Calu3 (cell line): ENCODE measurements at regions not wholly inside any gene's neighbourhood (a gene's known extent, or its start where the extent isn't known, plus 50 kb on each side); places are given as distances from the start of the nearest gene placed in this dataset.

Experiments used
- BruUV-seq: library from RNA; stranded (reverse); fragments of 400-500 nt; replicated peaks from 2 replicates; lab custom pipeline; 2021; lab: Mats Ljungman, UMichigan
- CTCF ChIA-PET: fragments of 300-600 bp; sonication (Branson Sonifier 250); formaldehyde crosslinking; loops from one replicate; lab custom pipeline; 2022; ENCODE audit warnings: antibody characterized with exemption; lab: Charles Lee
- DNase-seq: peaks from one replicate; pipeline ENCODE4 v3.0.0; 2022
- H3K27ac Mint-ChIP-seq: one replicate; pipeline ENCODE4 v1.8.0; 2022; ENCODE audit warnings: mixed read lengths; ENCODE audit not compliant: unreplicated experiment
- H3K27me3 Mint-ChIP-seq: one replicate; pipeline ENCODE4 v1.8.0; 2022; ENCODE audit warnings: mixed read lengths; ENCODE audit not compliant: unreplicated experiment
- H3K36me3 Mint-ChIP-seq: one replicate; pipeline ENCODE4 v1.8.0; 2022; ENCODE audit warnings: mild to moderate bottlenecking, moderate library complexity, mixed read lengths; ENCODE audit not compliant: insufficient read depth, unreplicated experiment
- H3K4me1 Mint-ChIP-seq: one replicate; pipeline ENCODE4 v1.8.0; 2022; ENCODE audit warnings: mild to moderate bottlenecking, low read depth, mixed read lengths; ENCODE audit not compliant: unreplicated experiment
- H3K4me3 Mint-ChIP-seq: one replicate; pipeline ENCODE4 v1.8.0; 2022; ENCODE audit warnings: mild to moderate bottlenecking, low read depth, moderate library complexity, mixed read lengths; ENCODE audit not compliant: unreplicated experiment
- H3K9me3 Mint-ChIP-seq: one replicate; pipeline ENCODE4 v1.8.0; 2022; ENCODE audit warnings: low read depth, mixed read lengths; ENCODE audit not compliant: unreplicated experiment
- CTCF ChIP-seq: fragments of 200-600 bp; IDR thresholded peaks from one replicate; pipeline ENCODE4 v1.8.0; 2022; ENCODE audit warnings: antibody characterized with exemption; ENCODE audit not compliant: unreplicated experiment
- intact Hi-C: fragments of 100-400 bp; cut with micrococcal nuclease; formaldehyde crosslinking; loops from one replicate; pipeline ENCODE4 v1.10.0; 2022; ENCODE audit not compliant: unreplicated experiment

- DNase-seq, result no peak
- no peak for TF ChIP-seq CTCF
- Mint-ChIP-seq H3K36me3 (no peaks in the 10 kb centered on the region), H3K4me3 (no peak overlapping the region), H3K4me1 (no peaks in the 10 kb centered on the region), H3K27ac (no peak overlapping the region), H3K27me3 (no peaks in the 10 kb centered on the region), H3K9me3 (no peaks in the 10 kb centered on the region)
- CTCF ChIA-PET, result no interaction called here
- BruUV-seq, result no TSS peak
- intact Hi-C loops, result no loop called here
Observed at GRCh38 chr2:221042926-221043325, 529.2 kb downstream of the EPHA4 start.

GRCh38 chr2:221044781-221045180, 527.3 kb downstream of the EPHA4 start:
- intact Hi-C loops, result no loop called here
- Mint-ChIP-seq H3K27me3 (no peaks in the 10 kb centered on the region), H3K36me3 (no peaks in the 10 kb centered on the region), H3K9me3 (no peaks in the 10 kb centered on the region), H3K4me1 (no peaks in the 10 kb centered on the region), H3K27ac (no peak overlapping the region), H3K4me3 (no peak overlapping the region)
- no TSS peak for BruUV-seq
- no peak for TF ChIP-seq CTCF
- CTCF ChIA-PET, result no interaction called here
- DNase-seq, result no peak

- Mint-ChIP-seq H3K27ac (no peak overlapping the region), H3K36me3 (no peaks in the 10 kb centered on the region), H3K4me1 (no peaks in the 10 kb centered on the region), H3K9me3 (no peaks in the 10 kb centered on the region), H3K4me3 (no peak overlapping the region), H3K27me3 (no peaks in the 10 kb centered on the region)
- no peak for TF ChIP-seq CTCF
- DNase-seq, result no peak
- intact Hi-C loops, result no loop called here
- CTCF ChIA-PET, result no interaction called here
- no TSS peak for BruUV-seq
Observed at GRCh38 chr2:221050020-221050795, 521.9 kb downstream of the EPHA4 start.

- H3K9me3 Mint-ChIP-seq, result no peaks in the 10 kb centered on the region
- no TSS peak for BruUV-seq
Observed at GRCh38 chr2:221051162-221051561, 520.9 kb downstream of the EPHA4 start.

More at GRCh38 chr2:221051162-221051561, 520.9 kb downstream of the EPHA4 start:
- no peak for DNase-seq
- CTCF ChIA-PET, result no interaction called here
- Mint-ChIP-seq H3K4me1 (no peaks in the 10 kb centered on the region), H3K4me3 (no peak overlapping the region), H3K27me3 (no peaks in the 10 kb centered on the region), H3K27ac (no peak overlapping the region), H3K36me3 (no peaks in the 10 kb centered on the region)
- no peak for TF ChIP-seq CTCF
- intact Hi-C loops, result no loop called here
